Lung (tissue), 11 donors: ENCODE measurements at regions not wholly inside any gene's neighbourhood (a gene's known extent, or its start where the extent isn't known, plus 50 kb on each side); places are given as distances from the start of the nearest gene placed in this dataset.

Source experiments
- ATAC-seq: fragments of 200-7000 bp; cut with Tn5 transposase; one replicate; pipeline ENCODE4 v1.9.1; 2020; ENCODE audit warnings: moderate number of reproducible peaks; ENCODE audit not compliant: insufficient read depth, low FRiP score
- DNase-seq, 3 donors: peaks; one replicate each; pipeline ENCODE4 v3.0.0-alpha.2; 2013 to 2017
- H3K27ac ChIP-seq, 2 donors: one replicate each; pipeline ENCODE4 v1.5.1; 2013; ENCODE audit warnings: mild to moderate bottlenecking in 2 of 2, moderate library complexity in 2 of 2, control low read depth in 1 of 2, inconsistent platforms in 1 of 2, low read depth in 1 of 2, low read length in 1 of 2
- H3K27me3 ChIP-seq, 3 donors: one replicate each; pipeline ENCODE4 v1.5.1; 2013; ENCODE audit warnings: low read length in 2 of 3; ENCODE audit not compliant: control insufficient read depth in 3 of 3, insufficient read depth in 3 of 3
- H3K36me3 ChIP-seq, 4 donors: one replicate each; pipeline ENCODE4 v1.5.1; 2013; ENCODE audit warnings: low read length in 4 of 4, mild to moderate bottlenecking in 1 of 4, moderate library complexity in 1 of 4; ENCODE audit not compliant: control insufficient read depth in 4 of 4, insufficient read depth in 4 of 4
- H3K4me1 ChIP-seq, 5 donors: one replicate each; pipeline ENCODE4 v1.5.1; 2013; ENCODE audit warnings: low read length in 5 of 5, mild to moderate bottlenecking in 2 of 5, moderate library complexity in 1 of 5; ENCODE audit not compliant: control insufficient read depth in 5 of 5, insufficient read depth in 5 of 5
- H3K4me3 ChIP-seq: one replicate; pipeline ENCODE4 v1.5.1; 2013; ENCODE audit warnings: mild to moderate bottlenecking, control low read depth, moderate library complexity
- H3K9ac ChIP-seq, 2 donors: one replicate each; pipeline ENCODE4 v1.5.1; 2013; ENCODE audit warnings: low read length in 2 of 2, control low read depth in 1 of 2; ENCODE audit not compliant: insufficient read depth in 1 of 2
- H3K9me3 ChIP-seq, 4 donors: one replicate each; pipeline ENCODE4 v1.5.1; 2013; ENCODE audit warnings: low read length in 3 of 4, mild to moderate bottlenecking in 1 of 4, moderate library complexity in 1 of 4; ENCODE audit not compliant: control insufficient read depth in 4 of 4, insufficient read depth in 3 of 4
- CTCF ChIP-seq: IDR thresholded peaks from 2 replicates; pipeline ENCODE4 v1.5.1; 2012; ENCODE audit warnings: mild to moderate bottlenecking; ENCODE audit errors: control extremely low read depth, extremely low read depth
- WGBS, 2 donors: extraction: QIAGEN DNeasy Blood & Tissue Kit; methylation state at CpG; one replicate each; pipeline ENCODE4 v1.1.7; 2013; 5-methylcytosine and 5-hydroxymethylcytosine counted together
- donor health status: control.
- donor health status: control.
- donor health status: Bipolar disorder and iron deficiency.
- donor health status: healthy.
- donor health status: DM: yes; HTN: yes; CAD: no.

GRCh38 chrX:145953628-145954027 lies 136.0 kb downstream of the SLITRK2 start:
- H3K4me1 ChIP-seq: no peaks in the 10 kb centered on the region
- TF ChIP-seq CTCF: no peak
- no peak overlapping the region for H3K4me3 ChIP-seq
- H3K9ac ChIP-seq: no peak overlapping the region
- H3K27ac ChIP-seq: no peak overlapping the region
- ATAC-seq (no peak), DNase-seq (no peak)
- no peaks in the 10 kb centered on the region for H3K36me3 ChIP-seq
- no peaks in the 10 kb centered on the region for H3K27me3 ChIP-seq
- no peaks in the 10 kb centered on the region for H3K9me3 ChIP-seq

- Histone ChIP-seq H3K9me3 (peaks cover 0 to 4% (median 0%) of the 10 kb centered on the region in 4 donors), H3K36me3 (no peaks in the 10 kb centered on the region), H3K9ac (no peak overlapping the region), H3K27me3 (no peaks in the 10 kb centered on the region), H3K4me3 (no peak overlapping the region), H3K4me1 (no peaks in the 10 kb centered on the region), H3K27ac (no peak overlapping the region)
- WGBS, 2 donors: 66 to 79% methylated on average over 3 of the region's 3 CpGs
- ATAC-seq (no peak), DNase-seq (no peak)
- TF ChIP-seq CTCF: no peak
These were observed 172.4 kb downstream of the SLITRK2 start for GRCh38 chrX:145990051-145990450.

- Histone ChIP-seq H3K9me3 (no peaks in the 10 kb centered on the region), H3K4me1 (no peaks in the 10 kb centered on the region), H3K27ac (no peak overlapping the region), H3K27me3 (no peaks in the 10 kb centered on the region), H3K4me3 (no peak overlapping the region), H3K36me3 (no peaks in the 10 kb centered on the region), H3K9ac (no peak overlapping the region)
- ATAC-seq: no peak
- no peak for TF ChIP-seq CTCF
- DNase-seq: no peak
- WGBS, 2 donors: 57 to 78% methylated on average over 3 of the region's 3 CpGs
These were observed 189.0 kb downstream of the SLITRK2 start for GRCh38 chrX:146006637-146007036.

- Histone ChIP-seq H3K27me3 (no peaks in the 10 kb centered on the region), H3K4me1 (no peaks in the 10 kb centered on the region), H3K27ac (no peak overlapping the region), H3K9me3 (no peaks in the 10 kb centered on the region), H3K9ac (no peak overlapping the region), H3K36me3 (no peaks in the 10 kb centered on the region), H3K4me3 (no peak overlapping the region)
- WGBS, 2 donors: 76 to 80% methylated on average over 4 of the region's 4 CpGs
- DNase-seq: no peak
- ATAC-seq: no peak
- TF ChIP-seq CTCF: no peak
These were observed 218.4 kb downstream of the SLITRK2 start for GRCh38 chrX:146036000-146036399.
